ENCODE measurements at regions not wholly inside any gene's neighbourhood (a gene's known extent, or its start where the extent isn't known, plus 50 kb on each side); places are given as distances from the start of the nearest gene placed in this dataset.

GRCh38 chr9:91033797-91034196 lies 232.2 kb downstream of the SYK start:
- Histone ChIP-seq H3K27me3 (ENCODE audit: control insufficient read depth in 2 of 2, insufficient read depth in 2 of 2, low read length in 2 of 2) (peaks cover 0 to 2% of the 10 kb centered on the region in 2 experiments), H2AFZ (ENCODE audit: low read depth, low read length) (no peak overlapping the region), H3K9ac (replicated peaks; ENCODE audit: extremely low read depth, insufficient read depth, low read length) (no peak overlapping the region), H3K27ac (ENCODE audit: insufficient read depth, low read depth, low read length) (no peak overlapping the region), H4K20me1 (replicated peaks; ENCODE audit: control insufficient read depth, extremely low read depth, insufficient read depth, low read length) (no peaks in the 10 kb centered on the region), H3K79me2 (ENCODE audit: control insufficient read depth, insufficient read depth, low read length) (no peaks in the 10 kb centered on the region), H3K4me2 (ENCODE audit: insufficient read depth, low read length) (no peak overlapping the region), H3K36me3 (ENCODE audit: control insufficient read depth in 2 of 2, extremely low read depth in 1 of 2, insufficient read depth in 2 of 2, low read length in 2 of 2) (no peaks in the 10 kb centered on the region), H3K4me1 (ENCODE audit: control insufficient read depth, extremely low read depth, insufficient read depth, low read length) (peaks cover 17% of the 10 kb centered on the region), H3K9me1 (replicated peaks; ENCODE audit: control insufficient read depth, extremely low read depth, insufficient read depth, low read length) (no peaks in the 10 kb centered on the region), H3K4me3 (replicated peaks in 1 of 3; ENCODE audit: insufficient read depth in 1 of 3, low read depth in 1 of 3, low read length in 3 of 3) (no peak overlapping the region), H3K9me3 (replicated peaks; ENCODE audit: control insufficient read depth, insufficient read depth, low read length) (no peaks in the 10 kb centered on the region)
- no TSS peak for BruUV-seq (replicated peaks)
- no peak for TF ChIP-seq MYC (IDR thresholded peaks at IDR 0.05; ENCODE audit: low read depth, low read length)
- TF ChIP-seq CTCF (IDR thresholded peaks at IDR 0.05; ENCODE audit: extremely low read depth in 1 of 2, insufficient read depth in 1 of 2, low read depth in 1 of 2, low read length in 2 of 2) = peak; percentile 52 to 53
- ChIA-PET POLR2A (no interaction called here), CTCF (interaction anchor here (0.6 to 6.2 kb wide), 12 partner anchors 10 to 693 kb away, joined by 3 to 35 read pairs (median 4); partner anchors contain the start of gene NFIL3)
- intact Hi-C loops (cut with micrococcal nuclease) (no loop called here), dilution Hi-C loops (cut with MboI; ENCODE audit: extremely low pct_ligation_motif_present, low sequenced_read_pairs) (no loop called here)
- FAIRE-seq (no peak), DNase-seq (ENCODE audit: low read depth, low spot score) (no peak)

GRCh38 chr9:91034521-91034920 lies 232.9 kb downstream of the SYK start:
- FAIRE-seq = no peak

More at GRCh38 chr9:91034521-91034920, 232.9 kb downstream of the SYK start:
- Histone ChIP-seq H3K79me2 (ENCODE audit: control insufficient read depth, insufficient read depth, low read length) (no peaks in the 10 kb centered on the region), H3K4me2 (ENCODE audit: insufficient read depth, low read length) (no peak overlapping the region), H2AFZ (ENCODE audit: low read depth, low read length) (no peak overlapping the region), H3K27me3 (ENCODE audit: control insufficient read depth in 2 of 2, insufficient read depth in 2 of 2, low read length in 2 of 2) (peaks cover 0 to under 1% of the 10 kb centered on the region in 2 experiments), H3K9me3 (replicated peaks; ENCODE audit: control insufficient read depth, insufficient read depth, low read length) (no peaks in the 10 kb centered on the region), H3K9ac (replicated peaks; ENCODE audit: extremely low read depth, insufficient read depth, low read length) (no peak overlapping the region), H3K9me1 (replicated peaks; ENCODE audit: control insufficient read depth, extremely low read depth, insufficient read depth, low read length) (no peaks in the 10 kb centered on the region), H4K20me1 (replicated peaks; ENCODE audit: control insufficient read depth, extremely low read depth, insufficient read depth, low read length) (no peaks in the 10 kb centered on the region), H3K4me1 (ENCODE audit: control insufficient read depth, extremely low read depth, insufficient read depth, low read length) (peaks cover 17% of the 10 kb centered on the region), H3K4me3 (replicated peaks in 1 of 3; ENCODE audit: insufficient read depth in 1 of 3, low read depth in 1 of 3, low read length in 3 of 3) (no peak overlapping the region), H3K27ac (ENCODE audit: insufficient read depth, low read depth, low read length) (no peak overlapping the region), H3K36me3 (ENCODE audit: control insufficient read depth in 2 of 2, extremely low read depth in 1 of 2, insufficient read depth in 2 of 2, low read length in 2 of 2) (no peaks in the 10 kb centered on the region)
- no TSS peak for BruUV-seq (replicated peaks)
- CTCF ChIA-PET = interaction anchor here (1.2 to 6.2 kb wide), 7 partner anchors 119 to 693 kb away, joined by 3 to 35 read pairs (median 10); partner anchors contain the start of gene NFIL3
- dilution Hi-C loops (cut with MboI; ENCODE audit: extremely low pct_ligation_motif_present, low sequenced_read_pairs) (no loop called here), intact Hi-C loops (cut with micrococcal nuclease) (no loop called here)
- no peak for TF ChIP-seq JUN (IDR thresholded peaks at IDR 0.05; ENCODE audit: borderline replicate concordance, insufficient read depth, insufficient read length, low read depth)
- TF ChIP-seq MAX (IDR thresholded peaks at IDR 0.05; ENCODE audit: insufficient read depth, insufficient read length) = no peak
- no peak for TF ChIP-seq GATA2 (IDR thresholded peaks at IDR 0.05; ENCODE audit: insufficient read depth, insufficient read length, low read depth, low read length)
- no peak for TF ChIP-seq EZH2 (IDR thresholded peaks at IDR 0.05; ENCODE audit: borderline replicate concordance, low read depth, low read length, severe bottlenecking)
- no peak for TF ChIP-seq MYC (IDR thresholded peaks at IDR 0.05; ENCODE audit: low read depth, low read length)
- TF ChIP-seq POLR2A (IDR thresholded peaks at IDR 0.05; ENCODE audit: low read depth, low read length) = no peak
- no peak for TF ChIP-seq POLR2AphosphoS5 (IDR thresholded peaks at IDR 0.05; ENCODE audit: insufficient read depth, low read depth, low read length)
- DNase-seq (ENCODE audit: low read depth, low spot score) = no peak
- POLR2A ChIA-PET = no interaction called here
